ENCODE measurements at regions not wholly inside any gene's neighbourhood (a gene's known extent, or its start where the extent isn't known, plus 50 kb on each side); places are given as distances from the start of the nearest gene placed in this dataset.
"Not testable (repeated sequence)": the region's sequence is repeated elsewhere in the genome, so short reads cannot be mapped to it uniquely, and the experiment has no call there.

GRCh38 chr11:24163841-24164240, 333.0 kb upstream of the LUZP2 start:
- no peak for DNase-seq (ENCODE audit: low spot score)

- DNase-seq (ENCODE audit: low spot score), result peak; percentile 5
Measured at GRCh38 chr11:24171869-24172268, 325.0 kb upstream of the LUZP2 start.

- no peak for DNase-seq (ENCODE audit: low spot score)
Measured at GRCh38 chr11:24181395-24182047, 315.3 kb upstream of the LUZP2 start.

- DNase-seq (ENCODE audit: low spot score), result not testable (repeated sequence)
Measured at GRCh38 chr11:24185535-24185934, 311.3 kb upstream of the LUZP2 start.

GRCh38 chr11:24196733-24197132, 300.1 kb upstream of the LUZP2 start:
- no peak for DNase-seq (ENCODE audit: low spot score)

- no peak for DNase-seq (ENCODE audit: low spot score)
Measured at GRCh38 chr11:24198481-24198880, 298.4 kb upstream of the LUZP2 start.

GRCh38 chr11:24199461-24199860, 297.4 kb upstream of the LUZP2 start:
- DNase-seq (ENCODE audit: low spot score), result no peak

- DNase-seq (ENCODE audit: low spot score), result no peak
Measured at GRCh38 chr11:24206030-24206429, 290.8 kb upstream of the LUZP2 start.

- no peak for DNase-seq (ENCODE audit: low spot score)
Measured at GRCh38 chr11:24206511-24206910, 290.3 kb upstream of the LUZP2 start.

- DNase-seq (ENCODE audit: low spot score), result no peak
Measured at GRCh38 chr11:24216488-24216887, 280.4 kb upstream of the LUZP2 start.

- DNase-seq (ENCODE audit: low spot score), result not testable (repeated sequence)
Measured at GRCh38 chr11:24217319-24217718, 279.5 kb upstream of the LUZP2 start.

GRCh38 chr11:24225501-24225900, 271.4 kb upstream of the LUZP2 start:
- no peak for DNase-seq (ENCODE audit: low spot score)

GRCh38 chr11:24226606-24227005, 270.2 kb upstream of the LUZP2 start:
- DNase-seq (ENCODE audit: low spot score), result no peak

- DNase-seq (ENCODE audit: low spot score), result no peak
Measured at GRCh38 chr11:24233041-24233440, 263.8 kb upstream of the LUZP2 start.

- DNase-seq (ENCODE audit: low spot score), result no peak
Measured at GRCh38 chr11:24234822-24235508, 261.9 kb upstream of the LUZP2 start.

GRCh38 chr11:24238771-24239645, 257.8 kb upstream of the LUZP2 start:
- DNase-seq (ENCODE audit: low spot score), result peak; percentile 80

- DNase-seq (ENCODE audit: low spot score), result no peak
Measured at GRCh38 chr11:24239930-24240329, 256.9 kb upstream of the LUZP2 start.

GRCh38 chr11:24240496-24241175, 256.2 kb upstream of the LUZP2 start:
- no peak for DNase-seq (ENCODE audit: low spot score)

- no peak for DNase-seq (ENCODE audit: low spot score)
Measured at GRCh38 chr11:24246715-24247114, 250.1 kb upstream of the LUZP2 start.

GRCh38 chr11:24247846-24248245, 249.0 kb upstream of the LUZP2 start:
- no peak for DNase-seq (ENCODE audit: low spot score)

GRCh38 chr11:24249921-24250320, 246.9 kb upstream of the LUZP2 start:
- DNase-seq (ENCODE audit: low spot score), result no peak

GRCh38 chr11:24253237-24253760, 243.6 kb upstream of the LUZP2 start:
- no peak for DNase-seq (ENCODE audit: low spot score)

Data from GM03348 (cell line).